UCSD-AML1 (cell line): ENCODE measurements at regions not wholly inside any gene's neighbourhood (a gene's known extent, or its start where the extent isn't known, plus 50 kb on each side); places are given as distances from the start of the nearest gene placed in this dataset.
"Not testable (repeated sequence)": the region's sequence is repeated elsewhere in the genome, so short reads cannot be mapped to it uniquely, and the experiment has no call there.

Experiments used
- DNase-seq: peaks from one replicate; lab custom pipeline; 2025; ENCODE audit not compliant: unreplicated experiment; lab: John Stamatoyannopoulos, UW

DNA sequence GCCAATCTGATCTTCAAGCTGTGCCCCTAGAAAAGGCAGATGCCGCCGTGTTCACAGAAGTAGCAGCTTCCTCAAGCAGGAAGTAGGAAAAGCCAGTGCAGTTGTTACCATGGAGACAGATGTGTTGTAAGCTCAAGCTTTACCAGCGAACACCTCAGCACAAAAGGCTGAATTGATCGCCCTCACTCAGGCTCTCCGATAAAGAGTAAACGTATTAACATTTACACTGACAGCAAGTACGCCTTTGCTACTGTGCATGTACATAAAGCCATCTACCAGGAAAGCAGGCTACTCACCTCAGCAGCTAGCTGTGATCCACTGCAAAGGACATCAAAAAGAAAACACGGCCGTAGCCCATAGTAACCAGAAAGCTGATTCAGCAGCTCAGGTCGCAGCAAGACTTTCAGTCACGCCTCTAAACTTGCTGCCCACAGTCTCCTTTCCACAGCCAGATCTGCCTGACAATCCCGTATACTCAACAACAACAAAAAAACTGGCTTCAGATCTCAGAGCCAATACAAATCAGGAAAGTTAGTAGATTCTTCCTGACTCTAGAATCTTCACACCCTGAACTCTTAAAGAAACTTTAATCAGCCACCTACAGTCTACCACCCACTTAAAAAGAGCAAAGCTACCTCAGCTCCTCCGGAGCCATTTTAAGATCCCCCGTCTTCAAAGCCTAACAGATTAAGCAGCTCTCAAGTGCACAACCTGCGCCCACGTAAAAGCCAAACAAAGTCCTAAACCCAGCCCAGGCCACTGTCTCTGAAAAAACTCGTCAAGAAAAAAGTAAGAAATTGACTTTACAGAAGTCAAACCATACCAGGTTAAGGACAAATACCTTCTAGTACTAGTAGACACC is 160.0 kb downstream of the DEFB131A start:
- DNase-seq, result not testable (repeated sequence)

DNA sequence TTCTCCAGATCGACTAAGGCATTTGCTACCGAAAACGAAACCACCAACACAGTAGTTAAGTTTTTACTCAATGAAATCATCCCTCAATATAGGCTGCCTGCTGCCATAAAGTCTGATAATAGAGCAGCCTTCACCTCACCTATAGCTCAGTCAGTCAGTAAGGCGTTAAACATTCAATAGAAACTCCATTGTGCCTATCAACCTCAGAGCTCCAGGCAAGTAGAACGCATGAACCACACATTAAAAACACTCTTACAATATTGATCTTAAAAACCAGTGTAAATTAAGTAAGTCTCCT is 160.6 kb downstream of the DEFB131A start:
- not testable (repeated sequence) for DNase-seq

DNA sequence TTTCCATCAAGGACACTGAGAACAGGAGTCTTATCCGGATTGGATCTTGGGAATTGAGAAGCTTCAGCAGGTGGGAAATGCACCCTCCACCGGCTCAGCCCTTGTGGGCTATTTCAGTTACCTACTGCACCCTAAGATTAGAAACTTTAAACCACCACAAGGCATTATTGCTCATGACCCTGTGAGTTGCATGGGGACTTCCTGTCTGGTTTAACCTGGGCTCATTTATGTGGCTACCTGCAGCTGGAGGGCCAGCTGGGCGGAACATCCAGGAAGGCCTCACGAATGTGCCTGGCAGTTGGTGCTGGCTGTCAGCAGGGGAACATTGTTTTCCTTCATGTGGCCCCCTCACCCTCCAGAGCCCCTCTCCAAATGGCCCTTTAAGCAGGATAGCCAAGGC is 164.1 kb downstream of the DEFB131A start:
- DNase-seq, result no peak

DNA sequence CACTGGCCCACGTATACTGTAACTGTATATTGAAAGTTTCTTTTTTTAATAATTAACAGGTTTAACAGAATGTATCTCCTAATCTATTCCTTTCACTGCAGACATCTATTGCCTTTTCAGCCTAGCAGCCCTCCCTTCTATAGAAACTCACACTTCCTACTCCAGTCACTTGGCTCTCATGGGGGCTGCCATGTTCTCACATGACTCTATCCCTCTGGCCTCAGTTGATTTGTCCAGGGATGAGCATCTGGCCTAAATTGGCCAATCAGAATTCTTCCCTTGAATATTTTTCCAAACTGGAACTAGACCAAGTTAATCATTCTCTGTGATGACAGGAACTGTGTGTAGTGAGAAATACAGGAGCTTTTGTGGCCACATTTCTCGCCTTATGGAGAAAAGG is 166.1 kb downstream of the DEFB131A start:
- DNase-seq, result not testable (repeated sequence)

DNA sequence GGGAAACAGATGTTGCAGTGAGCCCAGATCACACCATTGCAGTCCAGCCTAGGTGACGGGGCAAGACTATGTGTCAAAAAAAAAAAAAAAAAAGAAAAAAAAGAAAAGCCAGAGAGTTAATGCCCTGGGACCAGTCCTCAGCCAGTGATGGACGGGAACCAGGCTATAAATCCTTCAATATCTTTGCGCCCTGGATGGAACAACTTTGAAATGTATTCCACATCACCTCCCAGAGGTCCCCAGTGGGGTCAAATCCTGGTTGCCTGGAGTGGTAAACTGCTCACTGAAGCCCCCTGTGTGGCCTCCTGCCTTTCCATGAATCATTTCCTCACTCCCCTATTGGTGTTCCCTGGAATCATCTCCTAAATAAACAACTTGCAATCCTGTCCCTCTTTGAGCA is 166.9 kb downstream of the DEFB131A start:
- DNase-seq, result no peak

DNA sequence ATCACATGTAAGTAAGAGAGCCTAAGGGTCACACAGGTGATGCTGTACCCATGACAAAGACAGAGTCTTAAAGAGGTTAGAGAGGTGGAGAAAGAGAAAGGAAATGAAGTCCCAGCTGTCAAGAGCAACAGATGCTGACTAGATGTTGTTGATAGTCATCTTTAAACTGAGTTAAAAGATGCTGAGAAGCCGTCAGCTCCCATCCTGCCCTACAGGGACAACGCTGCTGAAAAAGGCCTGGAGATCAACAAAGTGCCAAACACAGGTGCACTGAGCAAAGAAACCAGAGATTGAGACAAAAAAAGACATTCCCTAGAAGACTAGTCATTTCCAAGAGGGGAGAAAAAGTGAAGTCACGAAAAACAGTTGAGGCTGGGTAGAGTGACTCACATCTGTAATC is 145.0 kb upstream of the DRD5 start:
- DNase-seq, result not testable (repeated sequence)

DNA sequence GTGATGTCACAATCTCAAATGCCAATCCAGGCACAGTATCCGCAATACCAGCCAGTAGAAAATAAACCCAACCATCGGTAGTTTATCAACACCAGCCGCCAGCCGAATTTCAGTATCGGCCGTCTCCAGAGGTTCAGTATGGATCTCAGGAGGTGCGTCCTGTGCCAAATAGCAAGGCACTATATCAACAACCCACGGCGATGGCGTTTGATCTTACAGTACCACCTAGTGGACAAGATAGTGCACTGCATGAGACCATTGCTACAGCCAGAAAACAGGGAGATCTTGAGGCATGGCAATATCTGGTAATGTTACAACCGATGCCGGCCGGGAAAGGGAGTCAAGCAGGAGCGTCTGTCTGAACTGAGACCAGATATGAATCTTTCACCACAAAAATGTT is 121.8 kb upstream of the DRD5 start:
- not testable (repeated sequence) for DNase-seq

DNA sequence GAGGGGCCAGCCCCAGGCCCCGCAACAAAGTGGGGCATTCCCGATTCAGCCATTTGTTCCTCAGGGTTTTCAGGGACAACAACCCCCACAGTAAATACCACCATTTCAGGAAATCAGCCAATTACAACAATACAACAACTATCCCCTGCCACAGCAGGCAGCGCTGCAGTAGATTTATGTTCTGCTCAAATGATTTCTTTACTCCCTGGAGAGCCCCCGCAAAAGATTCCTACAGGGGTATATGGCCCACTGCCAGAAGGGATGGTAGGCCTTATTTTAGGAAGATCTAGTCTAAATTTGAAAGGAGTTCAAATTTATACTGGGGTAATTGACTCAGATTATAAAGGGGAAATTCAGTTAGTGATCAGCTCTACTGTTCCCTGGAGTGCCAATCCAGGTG is 120.5 kb upstream of the DRD5 start:
- not testable (repeated sequence) for DNase-seq

DNA sequence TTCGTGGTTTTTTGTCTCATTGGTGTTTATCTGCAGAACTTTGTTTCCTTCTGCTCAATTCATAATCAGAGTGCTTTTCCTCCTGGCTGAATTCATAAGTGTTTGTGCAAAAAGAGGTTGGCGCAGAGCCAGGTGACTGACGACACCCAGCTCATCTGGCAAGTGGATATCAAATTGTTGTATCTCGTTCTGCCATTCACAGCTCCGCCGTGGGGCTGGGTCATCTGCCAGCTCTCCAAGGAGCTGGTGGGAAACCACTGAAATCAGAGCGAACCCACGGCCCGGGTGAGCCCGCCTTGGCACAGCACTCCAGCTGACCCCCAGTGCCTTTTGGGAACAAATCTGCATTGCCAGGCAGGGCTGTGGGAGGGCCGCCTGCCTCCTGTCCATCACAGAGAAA is 110.7 kb upstream of the DRD5 start:
- DNase-seq, result not testable (repeated sequence)

DNA sequence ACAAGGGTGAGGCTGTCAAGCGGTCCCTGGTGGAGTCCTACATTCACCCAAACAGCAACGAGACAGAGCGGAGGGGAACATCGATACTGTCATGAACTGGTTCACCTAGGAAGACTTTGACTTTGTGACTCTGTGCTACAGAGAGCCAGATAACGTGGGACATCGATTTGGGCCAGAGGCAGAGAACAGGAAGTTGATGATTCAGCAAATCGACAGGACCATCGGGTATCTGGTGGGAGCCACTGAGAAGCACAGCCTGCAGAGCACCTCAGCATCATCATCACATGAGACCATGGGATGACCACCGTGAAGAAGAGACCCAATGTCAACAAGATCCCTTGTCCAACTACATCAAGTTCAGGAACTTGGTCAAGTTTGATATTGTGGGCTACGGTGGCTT is 104.1 kb upstream of the DRD5 start:
- not testable (repeated sequence) for DNase-seq

DNA sequence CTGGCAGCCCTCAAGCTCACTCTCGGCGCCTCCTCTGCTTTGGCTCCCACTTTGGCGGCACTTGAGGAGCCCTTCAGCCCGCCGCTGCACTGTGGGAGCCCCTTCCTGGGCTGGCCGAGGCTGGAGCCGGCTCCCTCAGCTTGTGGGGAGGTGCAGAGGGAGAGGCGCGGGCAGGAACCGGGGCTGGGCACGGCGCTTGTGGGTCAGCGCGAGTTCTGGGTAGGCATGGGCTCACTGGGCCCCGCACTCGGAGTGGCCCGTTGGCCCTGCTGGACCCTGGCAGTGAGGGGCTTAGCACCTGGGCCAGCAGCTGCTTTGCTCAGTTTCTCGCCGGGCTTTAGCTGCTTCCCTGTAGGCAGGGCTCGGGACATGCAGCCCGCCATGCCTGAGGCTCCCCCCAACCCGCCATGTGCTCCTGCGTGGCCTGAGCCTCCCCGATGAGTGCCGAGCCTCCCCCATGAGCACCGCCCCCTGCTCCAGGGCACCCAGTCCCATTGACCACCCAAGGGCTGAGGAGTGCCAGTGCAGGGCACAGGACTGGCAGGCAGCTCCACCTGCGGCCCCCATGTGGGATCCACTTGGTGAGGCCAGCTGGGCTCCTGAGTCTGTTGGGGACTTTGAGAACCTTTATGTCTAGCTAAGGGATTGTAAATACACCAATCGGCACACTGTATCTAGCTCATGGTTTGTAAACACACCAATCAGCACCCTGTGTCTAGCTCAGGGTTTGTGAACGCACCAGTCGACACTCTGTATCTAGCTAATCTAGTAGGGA is 101.5 kb upstream of the DRD5 start:
- no peak for DNase-seq

DNA sequence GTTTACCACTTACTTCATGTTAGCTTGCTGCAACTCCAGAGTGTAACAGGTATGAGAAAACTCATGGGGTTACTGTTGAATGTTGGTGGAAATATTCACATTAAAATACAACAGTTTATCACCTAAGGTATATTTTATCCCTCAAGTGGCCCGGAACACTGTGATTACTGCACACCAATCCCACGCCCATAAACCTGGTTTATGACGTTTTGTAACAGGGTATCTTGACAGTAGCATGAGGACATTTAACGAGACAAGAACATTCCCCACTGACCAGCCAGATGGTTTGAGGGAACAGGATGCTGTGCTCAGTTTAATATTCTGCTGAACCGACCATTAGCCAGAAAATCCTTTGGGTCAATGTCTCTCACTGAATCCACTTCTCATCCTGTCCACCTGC is 98.3 kb upstream of the DRD5 start:
- DNase-seq, result not testable (repeated sequence)

DNA sequence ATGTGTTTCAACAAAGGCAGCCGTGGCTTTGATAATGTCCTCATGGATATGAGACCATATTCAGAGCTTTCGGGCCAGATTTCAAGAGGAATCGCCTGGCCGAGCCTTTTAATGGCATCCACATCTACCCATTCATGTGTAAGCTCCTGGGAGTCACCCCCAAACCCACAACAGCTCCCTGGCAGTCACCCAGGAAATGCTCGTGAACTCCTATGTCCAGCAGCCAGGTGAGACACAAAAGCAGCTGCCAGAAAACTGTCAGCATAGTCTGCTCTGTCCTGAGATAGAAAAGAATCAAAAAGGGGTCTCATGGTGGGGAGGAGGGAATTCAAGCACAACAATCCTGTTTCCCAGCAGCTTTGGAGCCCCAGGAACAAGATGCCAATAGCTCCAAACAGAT is 96.4 kb upstream of the DRD5 start:
- not testable (repeated sequence) for DNase-seq

DNA sequence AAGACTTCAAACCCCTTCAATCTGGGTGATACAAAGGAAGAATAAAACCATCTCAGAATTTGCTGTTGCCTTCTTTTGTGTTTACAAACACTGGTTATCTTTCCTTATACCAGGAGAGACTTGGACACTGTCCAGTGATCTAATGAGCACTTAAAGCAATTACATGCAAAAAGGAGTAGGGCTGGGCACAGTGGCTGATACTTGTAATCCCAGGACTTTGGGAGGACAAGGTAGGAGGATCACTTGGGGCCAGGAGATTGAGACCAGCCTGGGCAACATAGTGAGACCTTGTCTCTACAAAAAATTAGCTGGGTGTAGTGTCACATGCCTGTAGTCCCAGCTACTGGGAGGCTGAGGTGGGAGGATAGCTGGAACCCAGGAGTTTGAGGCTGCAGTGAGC is 95.7 kb upstream of the DRD5 start:
- DNase-seq, result no peak

DNA sequence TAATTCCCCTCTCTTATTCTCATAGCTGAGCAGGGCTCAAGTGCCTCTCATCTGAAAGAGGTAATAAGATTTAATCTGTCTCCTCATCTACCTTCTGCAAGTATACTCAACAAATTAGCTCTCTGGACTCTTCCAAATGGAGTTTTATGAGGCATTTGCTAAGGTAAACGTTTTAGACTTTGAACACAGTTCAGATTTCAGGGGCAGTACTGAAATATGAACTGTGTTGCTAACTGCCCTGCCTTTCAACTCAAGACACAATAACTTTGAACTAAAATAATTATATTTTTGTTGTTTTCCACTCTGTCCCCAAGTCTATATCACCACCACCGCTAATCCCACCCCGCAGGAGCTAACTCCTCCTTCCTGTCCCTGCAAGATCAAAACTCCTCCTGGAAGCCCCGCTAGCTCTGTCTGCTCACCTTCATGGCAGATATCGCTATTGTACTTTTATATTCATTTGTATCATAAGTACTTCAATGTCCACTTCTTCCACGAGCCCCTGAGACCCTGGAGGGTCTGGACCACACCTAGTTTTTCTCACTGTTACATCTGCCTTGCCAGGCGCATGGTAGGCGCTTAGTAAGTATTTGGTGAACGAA is 90.7 kb upstream of the DRD5 start:
- not testable (repeated sequence) for DNase-seq

DNA sequence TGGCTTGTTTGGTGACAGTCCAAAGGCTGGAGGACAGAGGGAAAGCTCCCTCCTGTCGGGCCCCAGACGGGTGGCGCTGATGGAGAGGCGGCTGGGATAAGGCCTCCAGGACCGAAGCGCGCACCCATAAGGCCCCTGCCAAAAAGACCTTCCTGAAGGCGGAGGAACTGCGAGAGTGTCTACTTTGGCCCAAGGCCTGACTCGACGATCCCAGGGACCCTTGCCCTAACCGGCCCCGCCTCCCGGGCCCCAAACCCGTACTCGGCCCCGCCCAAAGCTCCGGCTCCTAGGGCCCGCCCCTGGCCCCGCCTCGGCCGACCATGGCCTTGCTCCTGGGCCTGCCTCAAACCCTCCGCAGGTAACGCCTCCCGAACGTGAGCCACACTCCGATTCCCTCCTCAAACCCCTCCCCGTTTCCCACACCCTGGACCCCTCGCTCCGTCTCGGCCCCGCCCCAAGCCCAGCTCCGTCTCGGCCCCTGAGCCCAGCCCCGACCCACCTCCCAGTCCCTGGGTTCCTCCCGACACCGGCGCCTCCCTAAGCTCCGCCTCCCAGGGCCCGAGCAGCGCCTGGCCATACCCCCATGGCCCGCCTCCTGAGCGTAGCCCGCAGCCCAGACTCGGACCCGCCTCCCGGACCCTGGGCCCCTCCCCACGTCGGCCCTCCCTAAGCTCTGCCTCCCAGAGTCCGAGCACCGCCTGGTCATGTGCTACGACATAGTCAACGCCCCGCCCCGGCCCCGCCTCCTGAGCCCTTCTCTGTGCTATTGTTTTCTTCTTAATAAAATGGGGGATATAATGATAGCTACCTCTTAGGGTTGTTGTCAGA is 90.0 kb upstream of the DRD5 start:
- peak; percentile 95 for DNase-seq

DNA sequence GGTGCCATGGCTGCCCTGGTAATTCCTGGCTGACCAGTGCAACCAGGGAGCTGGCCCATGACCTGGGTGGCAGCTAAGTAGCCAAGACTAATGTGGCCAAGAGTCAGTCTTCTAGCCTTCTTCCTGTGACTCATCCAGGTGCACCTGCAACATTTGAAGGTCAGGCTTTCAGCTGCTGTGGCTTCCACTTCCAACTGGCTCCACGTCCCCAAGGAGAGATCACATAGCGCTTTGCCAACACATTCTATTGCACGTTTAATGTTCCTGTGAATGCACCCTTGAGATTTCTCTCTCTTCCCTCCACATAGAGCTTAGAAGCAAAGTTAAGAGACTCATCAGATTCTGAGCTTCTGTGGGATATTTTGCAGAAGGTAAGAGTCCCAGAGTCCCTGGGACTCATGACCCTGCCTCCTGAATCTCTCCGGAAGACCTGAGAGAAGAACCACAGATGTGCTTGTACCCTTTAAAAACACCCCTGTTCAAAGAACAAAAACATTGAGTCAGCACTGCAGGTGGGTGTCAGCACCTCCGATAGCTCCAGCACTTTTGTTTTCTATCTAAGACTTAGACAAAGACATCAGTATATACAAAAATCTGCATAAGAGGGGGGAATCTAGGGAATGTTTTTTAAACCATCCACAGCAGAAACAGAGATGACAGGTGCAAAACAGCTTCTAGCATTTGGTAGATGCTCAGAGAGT is 88.5 kb upstream of the DRD5 start:
- DNase-seq, result not testable (repeated sequence)

DNA sequence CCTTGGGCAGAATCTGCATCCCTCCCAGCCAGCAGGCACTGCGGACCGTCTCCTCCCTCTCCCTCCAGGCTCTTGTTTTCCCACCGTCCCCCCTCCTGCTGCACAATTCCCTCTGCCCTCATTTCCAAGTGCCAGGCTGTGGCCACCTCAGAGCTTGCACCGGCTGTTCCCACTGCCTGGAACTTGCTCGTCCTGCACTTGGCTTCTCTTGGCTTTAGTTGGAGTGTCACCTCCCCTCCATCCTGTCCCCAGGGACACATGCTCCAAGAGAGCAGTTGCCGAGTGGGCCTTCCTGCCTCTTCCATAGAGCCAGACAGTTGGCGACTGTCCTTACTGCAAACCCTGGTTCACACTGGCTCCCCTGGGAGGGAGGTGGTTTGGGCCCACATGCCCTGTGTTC is 87.0 kb upstream of the DRD5 start:
- DNase-seq, result not testable (repeated sequence)

DNA sequence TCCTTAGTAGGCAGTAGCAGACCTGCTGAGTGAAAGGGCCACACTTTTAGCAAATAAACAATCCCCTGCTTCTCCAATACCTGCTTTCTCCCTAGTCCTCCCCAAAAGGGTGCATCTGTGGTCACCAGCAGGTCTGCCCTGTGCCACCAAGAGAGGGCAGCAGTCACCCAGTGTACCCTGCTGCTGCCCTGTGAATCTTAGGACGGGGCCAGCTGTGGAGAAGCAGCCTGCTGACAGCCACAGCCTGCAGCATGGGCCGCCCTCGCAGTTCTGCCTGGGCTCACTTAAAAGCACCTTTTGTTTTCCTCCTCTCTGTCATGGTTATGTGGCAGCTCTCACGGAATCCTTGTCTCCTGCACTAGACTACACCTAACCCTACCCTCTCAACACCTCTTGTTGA is 85.4 kb upstream of the DRD5 start:
- peak; percentile 29 for DNase-seq

DNA sequence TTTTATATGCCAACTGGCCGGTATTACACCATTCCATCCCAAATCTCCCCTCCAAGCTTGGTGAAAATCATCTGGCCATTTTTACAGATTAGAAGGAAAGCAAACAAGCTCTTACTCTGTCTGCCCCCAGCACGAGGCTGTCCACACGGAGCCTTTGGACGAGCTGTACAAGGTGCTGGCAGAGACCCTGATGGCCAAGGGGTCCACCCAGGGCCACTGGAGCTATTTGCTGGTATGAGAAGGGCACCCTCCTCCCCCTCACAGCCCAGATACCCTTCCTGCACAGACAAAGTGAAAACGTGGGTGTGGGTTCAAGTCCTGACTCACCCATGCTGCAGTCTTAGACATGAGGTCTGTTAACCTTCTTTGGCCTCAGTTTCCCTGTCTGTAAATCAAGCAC is 84.9 kb upstream of the DRD5 start:
- DNase-seq, result not testable (repeated sequence)
